Muscle of back (tissue), 3 donors: ENCODE measurements at regions not wholly inside any gene's neighbourhood (a gene's known extent, or its start where the extent isn't known, plus 50 kb on each side); places are given as distances from the start of the nearest gene placed in this dataset.
"Not testable (repeated sequence)": the region's sequence is repeated elsewhere in the genome, so short reads cannot be mapped to it uniquely, and the experiment has no call there.

Experiments
- DNase-seq, 3 donors: peaks; one replicate each; pipeline versions ENCODE4 v3.0.0 to v3.0.0-alpha.2; 2013

- DNase-seq, result peak; percentile 14 to 48 (median 23)
Measured at GRCh38 chr2:16466133-16466820, 199.4 kb downstream of the CYRIA start.

- DNase-seq, result no peak
Measured at GRCh38 chr2:16464641-16465040, 201.0 kb downstream of the CYRIA start.

GRCh38 chr2:16462958-16463357 lies 202.7 kb downstream of the CYRIA start:
- DNase-seq, result no peak

DNA sequence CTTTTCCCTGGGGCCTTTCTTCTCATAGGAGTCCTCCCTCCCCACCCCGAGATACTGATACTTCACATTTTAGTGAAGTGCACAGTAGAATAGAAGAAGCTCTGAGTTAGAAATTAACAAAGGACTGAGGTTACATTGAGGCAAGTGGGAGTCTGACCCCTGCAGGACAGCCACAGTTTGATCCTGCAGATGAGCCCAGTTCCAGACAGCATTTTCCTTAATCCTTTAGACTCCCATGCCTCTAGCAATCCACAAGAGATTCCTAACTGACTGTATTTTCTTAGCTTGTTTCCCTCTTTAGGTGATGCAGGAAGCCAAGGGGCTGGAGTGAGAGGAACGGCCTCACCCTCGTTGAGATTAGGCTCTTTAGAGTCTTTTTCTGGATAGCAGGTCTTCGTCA lies 204.0 kb downstream of the CYRIA start:
- no peak for DNase-seq

DNA sequence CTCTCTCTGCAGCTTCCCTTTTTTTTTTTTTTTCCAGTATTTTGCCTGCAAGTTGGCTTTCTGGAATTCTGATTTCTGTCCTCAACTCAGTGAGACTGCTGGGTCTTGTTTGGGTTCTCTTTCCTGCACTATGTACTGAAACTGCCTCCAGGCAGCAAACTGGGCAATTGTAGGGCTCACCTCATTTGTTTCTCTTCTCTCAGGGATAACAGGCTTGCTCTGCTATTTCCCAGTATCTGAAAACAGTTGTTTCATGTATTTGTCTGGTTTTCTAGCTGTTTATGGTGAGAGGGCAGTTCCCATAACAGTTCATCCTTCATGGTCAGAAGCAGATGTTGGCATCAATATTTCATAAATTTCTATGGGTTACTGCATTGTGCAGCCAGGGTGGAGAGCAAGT lies 206.0 kb downstream of the CYRIA start:
- no peak for DNase-seq

DNA sequence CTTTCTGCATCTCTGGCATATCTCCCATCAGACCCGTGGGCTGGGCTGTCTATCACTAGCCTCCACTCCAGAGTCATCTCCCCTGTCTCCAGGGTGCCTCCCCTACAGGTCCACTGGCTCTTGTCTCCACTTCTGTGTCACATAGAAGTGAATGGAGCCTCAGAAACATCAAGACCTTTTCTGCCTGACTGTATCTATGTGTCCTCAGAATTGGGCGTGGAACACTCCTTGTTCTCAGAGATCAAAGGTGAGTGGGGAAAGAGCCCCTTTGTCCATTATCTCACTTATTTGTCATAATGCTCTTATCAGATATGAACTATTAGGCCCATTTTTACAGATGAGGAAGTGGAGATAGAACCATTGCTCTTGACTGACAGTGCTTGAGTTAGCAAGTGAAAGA lies 211.0 kb downstream of the CYRIA start:
- no peak for DNase-seq

GRCh38 chr2:16452123-16452522 lies 213.5 kb downstream of the CYRIA start:
- no peak for DNase-seq

- DNase-seq, result peak in 1 of 3 donors; percentile 24
Measured at GRCh38 chr2:16446706-16447105, 218.9 kb downstream of the CYRIA start.

DNA sequence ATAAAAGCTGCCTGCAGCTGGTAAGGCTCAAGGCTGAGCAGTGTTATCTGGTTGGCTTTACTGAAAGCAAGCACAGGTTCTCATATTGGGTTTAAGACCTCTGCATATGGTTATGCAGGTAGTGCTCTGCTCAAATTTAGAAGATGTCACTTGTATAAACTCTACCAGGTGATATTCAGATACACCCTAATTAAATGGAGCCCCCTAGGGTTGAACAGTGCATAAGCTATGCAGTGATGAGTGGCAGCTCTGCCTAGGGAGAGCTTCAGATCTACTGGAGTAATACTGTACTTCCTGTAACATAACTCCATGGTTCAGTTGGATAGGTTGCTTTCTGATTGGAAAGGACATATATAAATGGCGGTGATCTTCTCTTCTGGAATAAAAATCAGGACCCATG lies 222.7 kb downstream of the CYRIA start:
- no peak for DNase-seq

DNA sequence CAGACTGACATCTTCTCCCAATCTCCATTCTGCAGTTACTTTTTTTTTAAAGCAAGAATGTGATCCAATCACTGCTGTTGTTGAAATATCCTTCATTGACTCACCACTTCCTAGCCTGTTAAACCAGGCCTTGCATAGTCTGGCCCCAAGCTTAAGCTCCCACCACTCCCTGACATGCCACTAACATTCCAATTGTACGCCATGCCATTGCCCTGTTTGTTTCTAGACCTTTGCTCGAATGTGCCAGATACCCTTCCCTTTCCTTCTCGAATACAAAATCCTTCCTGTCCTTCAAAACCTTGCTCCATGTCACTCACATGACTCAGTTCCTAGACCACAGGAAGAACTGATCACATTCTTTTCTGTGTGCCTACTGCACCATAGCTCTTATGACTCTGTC lies 224.2 kb downstream of the CYRIA start:
- DNase-seq, result no peak

DNA sequence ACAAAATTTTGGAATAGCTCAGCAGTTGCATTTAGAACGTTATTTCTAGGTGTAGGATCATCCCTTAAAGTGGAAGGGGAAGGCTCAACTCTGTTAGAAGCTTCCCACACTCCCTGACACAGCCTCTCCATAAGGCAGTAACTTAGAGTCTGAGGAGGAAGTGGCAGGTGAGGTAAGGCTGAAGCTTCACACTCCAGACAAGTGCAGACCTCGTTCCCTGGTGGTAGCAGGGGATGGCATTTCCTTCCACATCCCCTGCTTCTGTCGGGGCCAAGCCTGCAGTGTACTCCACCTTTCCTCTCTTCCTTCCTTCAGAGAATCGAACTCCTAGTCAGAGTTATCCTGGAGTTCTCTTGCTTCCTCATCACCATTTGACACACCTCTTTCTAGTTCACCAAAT lies 224.7 kb downstream of the CYRIA start:
- no peak for DNase-seq

DNA sequence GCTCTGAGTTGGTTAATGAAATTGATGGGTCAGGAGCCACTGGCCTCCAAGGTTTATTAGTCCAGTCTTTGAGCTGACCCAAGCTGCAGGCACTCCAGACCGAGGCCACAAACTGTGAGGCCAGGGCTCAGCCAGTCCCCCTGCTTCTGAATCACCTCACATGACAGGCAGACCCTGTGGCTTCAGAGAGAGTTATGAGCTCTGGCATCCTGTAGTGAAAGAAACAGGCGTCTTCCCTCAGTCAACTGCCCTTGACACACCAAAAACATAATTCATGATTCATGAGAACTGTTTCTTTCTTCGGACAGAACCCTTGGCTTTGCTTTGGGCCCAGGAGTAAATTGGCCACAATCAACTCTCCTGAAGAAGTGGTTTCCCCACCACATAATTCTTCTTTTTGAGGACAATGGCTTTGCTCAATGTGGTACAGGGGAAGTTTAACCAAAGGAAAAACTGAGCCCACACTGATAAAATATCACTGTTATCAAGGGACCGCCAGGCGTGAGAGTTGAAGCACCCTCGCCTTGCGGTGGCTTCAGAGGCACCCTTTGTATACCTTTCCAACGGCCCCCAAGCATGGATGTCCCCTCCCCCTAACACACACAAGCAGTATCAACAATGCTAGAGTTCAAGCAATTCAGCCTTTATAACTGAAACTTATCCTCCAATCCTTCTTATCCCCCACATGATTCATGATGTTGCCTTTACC lies 226.9 kb downstream of the CYRIA start:
- DNase-seq, result no peak

GRCh38 chr2:16437189-16437588 lies 228.4 kb downstream of the CYRIA start:
- DNase-seq, result no peak

DNA sequence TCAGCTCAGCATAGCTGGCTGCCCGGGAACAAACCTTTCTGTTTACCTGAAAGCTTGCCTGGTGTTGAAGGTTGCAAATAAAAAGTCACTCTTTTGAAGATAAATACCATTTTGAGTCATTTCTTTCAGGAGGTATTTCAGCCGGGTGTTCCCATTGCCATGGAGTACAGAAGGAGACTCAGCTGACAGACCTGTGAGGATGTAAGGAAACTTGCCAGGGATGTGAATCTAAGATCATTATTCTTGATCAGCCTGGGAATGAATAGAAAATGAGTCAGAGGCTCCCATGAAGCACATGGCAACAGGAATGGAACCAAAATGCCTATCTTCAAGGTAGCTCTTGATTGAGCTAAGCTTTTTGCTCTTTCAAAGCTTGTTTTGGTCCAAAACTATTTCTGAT lies 231.2 kb downstream of the CYRIA start:
- DNase-seq, result no peak

GRCh38 chr2:16430846-16431245 lies 234.8 kb downstream of the CYRIA start:
- no peak for DNase-seq

GRCh38 chr2:16429431-16430145 lies 236.0 kb downstream of the CYRIA start:
- no peak for DNase-seq

DNA sequence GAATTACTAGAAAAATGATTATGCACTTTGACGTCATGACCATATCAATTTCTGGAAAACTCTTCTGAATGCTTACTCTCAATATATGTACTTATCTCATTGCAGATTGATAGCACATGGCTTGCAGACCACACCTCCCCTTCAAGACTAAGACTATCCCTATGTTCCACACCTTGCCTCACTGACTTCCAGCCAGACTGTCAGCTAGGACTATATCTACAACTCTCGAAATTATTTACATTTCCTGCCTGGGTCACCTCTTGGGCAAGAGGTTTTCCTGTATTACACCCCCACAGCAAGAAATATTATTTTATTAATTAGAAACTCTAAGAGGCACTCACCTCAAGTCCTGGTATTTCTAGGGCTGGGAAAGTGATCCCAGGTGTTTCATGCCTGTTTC lies 236.6 kb downstream of the CYRIA start:
- no peak for DNase-seq

- peak; percentile 11 to 29 (median 19) for DNase-seq
Measured at GRCh38 chr2:16425462-16426336, 239.9 kb downstream of the CYRIA start.

DNA sequence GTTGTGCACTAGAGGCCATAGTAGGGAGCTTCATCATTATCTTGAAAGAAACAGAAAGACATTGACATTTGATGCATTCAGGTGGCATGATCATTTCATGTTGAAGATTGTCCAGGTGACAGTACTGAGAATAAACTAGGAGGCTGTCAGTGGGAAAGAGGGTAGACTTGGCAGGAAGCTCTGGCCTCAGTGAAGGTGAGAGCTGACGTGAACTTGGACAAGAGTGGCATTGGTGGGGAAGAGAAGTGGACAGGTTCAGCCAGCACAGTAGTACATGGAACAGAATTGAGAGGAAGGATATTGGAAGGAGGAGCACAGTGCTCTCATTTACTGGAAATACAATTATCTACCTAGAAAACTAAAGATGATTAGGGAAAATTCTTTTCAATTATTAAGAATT lies 245.2 kb downstream of the CYRIA start:
- no peak for DNase-seq

DNA sequence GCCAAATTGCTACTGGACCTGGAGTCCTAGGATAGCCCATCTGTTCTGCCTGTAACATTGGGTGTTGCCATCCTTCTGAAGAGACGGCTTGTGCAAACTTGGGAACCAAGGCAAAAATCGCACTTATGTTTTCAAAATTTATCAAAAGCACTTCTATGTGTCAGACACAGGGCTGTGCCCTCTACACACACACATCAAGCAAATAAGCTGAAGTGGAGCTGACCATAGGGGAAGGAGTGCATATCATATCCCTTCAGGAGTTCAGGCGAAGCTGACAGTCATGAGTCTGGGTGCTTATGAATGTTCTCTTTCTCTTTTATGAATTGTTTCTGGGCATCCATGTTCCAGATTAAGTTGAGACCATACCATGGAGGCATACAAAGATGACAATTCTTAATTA lies 247.9 kb downstream of the CYRIA start:
- no peak for DNase-seq

DNA sequence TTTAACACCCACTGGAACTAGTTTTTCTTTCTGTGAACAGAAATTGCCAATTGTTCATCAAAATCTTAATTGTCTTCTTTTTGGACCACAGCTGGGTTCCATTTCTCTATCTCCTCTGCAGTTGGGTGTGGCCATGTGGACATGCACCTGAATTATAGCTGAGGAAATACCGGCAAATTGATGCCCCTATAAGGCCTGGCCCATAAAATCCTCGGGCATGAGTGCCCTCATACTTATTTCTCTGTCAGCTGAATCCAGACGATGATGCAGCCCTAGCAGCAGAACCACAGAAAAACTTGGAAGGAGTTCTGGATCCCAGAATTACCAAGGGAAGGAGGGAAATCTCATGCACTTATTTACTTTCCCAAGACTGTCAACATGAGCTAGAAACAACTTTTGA lies 249.0 kb downstream of the CYRIA start:
- no peak for DNase-seq

GRCh38 chr2:16415861-16416260 lies 249.8 kb downstream of the CYRIA start:
- DNase-seq, result not testable (repeated sequence)
